ENCODE measurements at regions not wholly inside any gene's neighbourhood (a gene's known extent, or its start where the extent isn't known, plus 50 kb on each side); places are given as distances from the start of the nearest gene placed in this dataset.

DNA sequence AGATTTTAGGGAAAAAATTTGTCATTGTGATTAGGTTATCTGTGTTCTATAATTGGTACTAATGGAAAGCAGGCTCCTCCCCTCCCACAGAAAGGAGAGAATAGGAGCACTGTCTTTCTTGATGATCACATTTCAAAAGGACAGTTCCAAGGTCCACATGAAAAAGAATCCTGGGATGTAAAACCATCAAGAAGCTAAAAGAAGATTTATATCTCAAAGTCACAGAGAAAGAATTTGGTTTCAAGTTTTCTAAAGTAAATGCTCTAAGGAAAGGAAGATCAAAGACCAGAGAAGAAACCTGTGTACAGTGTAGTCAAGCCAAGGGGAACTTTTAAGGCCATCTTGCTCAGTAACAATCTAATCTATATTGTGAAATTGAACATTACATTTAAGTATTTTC, 652.7 kb upstream of the HS3ST5 start:
- TF ChIP-seq, protein P1, sequence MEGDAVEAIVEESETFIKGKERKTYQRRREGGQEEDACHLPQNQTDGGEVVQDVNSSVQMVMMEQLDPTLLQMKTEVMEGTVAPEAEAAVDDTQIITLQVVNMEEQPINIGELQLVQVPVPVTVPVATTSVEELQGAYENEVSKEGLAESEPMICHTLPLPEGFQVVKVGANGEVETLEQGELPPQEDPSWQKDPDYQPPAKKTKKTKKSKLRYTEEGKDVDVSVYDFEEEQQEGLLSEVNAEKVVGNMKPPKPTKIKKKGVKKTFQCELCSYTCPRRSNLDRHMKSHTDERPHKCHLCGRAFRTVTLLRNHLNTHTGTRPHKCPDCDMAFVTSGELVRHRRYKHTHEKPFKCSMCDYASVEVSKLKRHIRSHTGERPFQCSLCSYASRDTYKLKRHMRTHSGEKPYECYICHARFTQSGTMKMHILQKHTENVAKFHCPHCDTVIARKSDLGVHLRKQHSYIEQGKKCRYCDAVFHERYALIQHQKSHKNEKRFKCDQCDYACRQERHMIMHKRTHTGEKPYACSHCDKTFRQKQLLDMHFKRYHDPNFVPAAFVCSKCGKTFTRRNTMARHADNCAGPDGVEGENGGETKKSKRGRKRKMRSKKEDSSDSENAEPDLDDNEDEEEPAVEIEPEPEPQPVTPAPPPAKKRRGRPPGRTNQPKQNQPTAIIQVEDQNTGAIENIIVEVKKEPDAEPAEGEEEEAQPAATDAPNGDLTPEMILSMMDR (IDR thresholded peaks at IDR 0.05; ENCODE audit: extremely low read depth, insufficient read depth, missing control alignments) = no peak
- in situ Hi-C loops (cut with MboI; ENCODE audit: low pct_unique_long_range_greater_than_20kb, low sequenced_read_pairs, unreplicated experiment) = no loop called here
- no peak for DNase-seq (ENCODE audit: low spot score)

DNA sequence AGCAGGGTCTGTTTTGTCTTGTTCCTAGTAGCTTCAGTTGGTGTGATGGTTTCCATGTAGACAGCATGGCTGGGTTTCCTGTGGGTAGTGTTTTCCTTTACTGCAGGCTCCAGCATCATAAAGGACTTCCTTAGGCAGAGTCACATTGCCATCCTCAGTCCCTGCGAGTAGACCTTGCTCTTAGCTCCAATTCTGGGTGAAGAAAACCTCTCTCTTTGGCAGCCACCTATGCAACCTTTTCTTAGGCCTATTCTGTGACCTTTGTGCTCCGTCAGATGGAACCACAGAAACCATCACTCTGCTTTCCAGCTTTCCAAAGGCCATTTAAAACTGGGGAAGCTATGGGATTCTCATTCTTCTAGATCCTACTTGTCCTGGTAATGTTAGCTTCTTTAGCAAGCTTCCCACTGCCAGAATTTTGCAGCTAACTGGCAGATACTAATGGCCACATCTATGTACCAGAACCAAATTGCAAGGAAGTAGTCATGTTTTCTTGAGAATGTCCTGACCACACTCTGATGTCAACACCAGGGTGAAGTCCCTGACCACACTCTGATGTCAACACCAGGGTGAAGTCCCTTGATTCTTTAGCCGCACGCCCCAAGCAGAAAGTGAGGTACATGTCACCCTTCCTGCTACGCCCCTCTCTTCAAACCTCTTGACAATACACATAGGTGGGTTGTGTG, 646.6 kb upstream of the HS3ST5 start:
- in situ Hi-C loops (cut with MboI; ENCODE audit: low pct_unique_long_range_greater_than_20kb, low sequenced_read_pairs, unreplicated experiment) = no loop called here
- TF ChIP-seq, protein P1 (IDR thresholded peaks at IDR 0.05; ENCODE audit: extremely low read depth, insufficient read depth, missing control alignments) = no peak
- peak; percentile 9 for DNase-seq (ENCODE audit: low spot score)

DNA sequence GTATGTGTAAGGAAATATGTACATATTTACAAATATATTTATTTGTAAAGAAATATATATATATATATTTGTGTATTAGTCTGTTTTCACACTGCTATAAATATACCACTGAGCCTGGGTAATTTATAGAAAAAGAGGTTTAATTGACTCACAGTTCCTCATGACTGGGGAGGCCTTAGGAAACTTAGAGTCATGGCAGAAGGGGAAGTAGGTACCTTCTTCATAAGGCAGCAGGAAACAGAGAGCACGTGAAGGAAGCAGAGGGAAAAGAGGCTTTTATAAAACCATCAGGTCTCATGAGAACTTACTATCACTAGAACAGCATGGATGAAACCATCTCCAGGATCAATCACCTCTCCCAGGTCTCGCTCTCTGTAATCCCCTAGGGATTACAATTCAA, 644.5 kb upstream of the HS3ST5 start:
- TF ChIP-seq, protein P1 (IDR thresholded peaks at IDR 0.05; ENCODE audit: extremely low read depth, insufficient read depth, missing control alignments) = no peak
- in situ Hi-C loops (cut with MboI; ENCODE audit: low pct_unique_long_range_greater_than_20kb, low sequenced_read_pairs, unreplicated experiment) = no loop called here
- no peak for DNase-seq (ENCODE audit: low spot score)

DNA sequence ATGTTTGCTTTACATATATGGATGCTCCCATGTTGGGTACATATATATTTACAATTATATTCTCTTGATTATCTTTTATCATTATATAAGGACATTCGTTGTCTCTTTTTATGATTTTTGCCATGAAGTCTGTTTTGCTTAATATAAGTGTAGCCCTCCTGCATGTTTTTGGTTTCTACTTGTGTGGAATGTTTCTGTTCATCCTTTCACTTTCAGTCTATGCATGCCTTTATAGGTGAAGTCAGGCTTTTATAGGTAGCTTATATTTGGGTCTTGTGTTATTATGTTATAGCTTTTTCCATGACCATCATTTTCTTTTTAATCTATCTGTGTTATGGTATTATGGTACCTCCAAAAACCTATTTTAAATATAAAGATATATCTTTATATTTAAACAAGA, 612.5 kb upstream of the HS3ST5 start:
- TF ChIP-seq, protein P1 (IDR thresholded peaks at IDR 0.05; ENCODE audit: extremely low read depth, insufficient read depth, missing control alignments) = no peak
- DNase-seq (ENCODE audit: low spot score) = no peak
- in situ Hi-C loops (cut with MboI; ENCODE audit: low pct_unique_long_range_greater_than_20kb, low sequenced_read_pairs, unreplicated experiment) = no loop called here

DNA sequence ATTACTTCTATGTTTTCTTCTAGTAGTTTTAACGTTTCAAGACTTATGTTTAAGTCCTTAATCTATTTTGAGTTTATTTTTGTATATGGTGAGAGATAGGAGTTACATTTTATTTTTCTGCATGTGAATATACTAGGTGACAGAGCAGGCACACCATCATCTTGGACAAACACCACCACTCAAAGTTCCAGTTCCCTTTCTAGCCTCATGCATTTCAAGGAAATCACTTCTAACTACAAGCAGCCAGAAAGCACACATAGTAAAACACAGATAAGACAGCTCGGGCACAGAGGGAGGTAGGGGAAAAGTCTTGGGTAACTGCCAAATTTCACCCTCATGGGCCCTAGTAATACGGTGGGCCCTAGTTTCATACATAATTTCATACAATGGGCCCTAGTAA, 609.4 kb upstream of the HS3ST5 start:
- TF ChIP-seq, protein P1 (IDR thresholded peaks at IDR 0.05; ENCODE audit: extremely low read depth, insufficient read depth, missing control alignments) = no peak
- in situ Hi-C loops (cut with MboI; ENCODE audit: low pct_unique_long_range_greater_than_20kb, low sequenced_read_pairs, unreplicated experiment) = no loop called here

DNA sequence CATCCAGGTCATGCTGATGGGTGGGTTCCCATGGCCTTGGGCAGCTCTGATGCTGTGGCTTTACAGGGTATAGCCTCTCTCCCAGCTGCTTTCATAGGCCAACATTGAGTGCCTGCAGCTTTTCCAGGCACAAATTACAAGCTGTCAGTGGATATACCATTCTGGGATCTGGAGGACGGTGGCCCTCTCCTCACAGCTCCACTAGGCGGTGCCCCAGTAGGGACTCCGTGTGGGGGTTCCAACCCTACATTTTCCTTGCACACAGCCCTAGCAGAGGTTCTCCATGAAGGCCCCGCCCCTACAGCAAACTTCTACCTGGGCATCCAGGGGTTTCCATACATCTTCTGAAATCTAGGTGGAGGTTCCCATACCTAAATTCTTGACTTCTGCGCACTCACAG, 602.6 kb upstream of the HS3ST5 start:
- no peak for DNase-seq (ENCODE audit: low spot score)
- TF ChIP-seq, protein P1 (IDR thresholded peaks at IDR 0.05; ENCODE audit: extremely low read depth, insufficient read depth, missing control alignments) = no peak
- in situ Hi-C loops (cut with MboI; ENCODE audit: low pct_unique_long_range_greater_than_20kb, low sequenced_read_pairs, unreplicated experiment) = no loop called here

More for the DNA sequence above, 609.4 kb upstream of the HS3ST5 start:
- no peak for DNase-seq (ENCODE audit: low spot score)

All from GM13977 (cell line).